AML-193 (cell line): ENCODE measurements at regions not wholly inside any gene's neighbourhood (a gene's known extent, or its start where the extent isn't known, plus 50 kb on each side); places are given as distances from the start of the nearest gene placed in this dataset.

Source experiments
- DNase-seq, 2 experiments: peaks; one replicate each; lab custom pipeline; 2025; lab: John Stamatoyannopoulos, UW

- no peak for DNase-seq
These were observed 176.2 kb upstream of the CNR1 start for GRCh38 chr6:88342336-88342735.

GRCh38 chr6:88339761-88340160 is 173.6 kb upstream of the CNR1 start:
- DNase-seq: no peak

- DNase-seq: no peak
These were observed 155.2 kb upstream of the CNR1 start for GRCh38 chr6:88321306-88321705.

GRCh38 chr6:88311561-88311960 is 145.4 kb upstream of the CNR1 start:
- no peak for DNase-seq

GRCh38 chr6:88304520-88304919 is 138.4 kb upstream of the CNR1 start:
- DNase-seq: no peak

- DNase-seq: no peak
These were observed 136.7 kb upstream of the CNR1 start for GRCh38 chr6:88302769-88303225.

GRCh38 chr6:88301888-88302768 is 136.0 kb upstream of the CNR1 start:
- DNase-seq: no peak

- DNase-seq: no peak
These were observed 135.1 kb upstream of the CNR1 start for GRCh38 chr6:88301256-88301655.

- no peak for DNase-seq
These were observed 132.1 kb upstream of the CNR1 start for GRCh38 chr6:88298066-88298845.

GRCh38 chr6:88296694-88297093 is 130.5 kb upstream of the CNR1 start:
- DNase-seq: no peak

- DNase-seq: no peak
These were observed 129.5 kb upstream of the CNR1 start for GRCh38 chr6:88295663-88296062.

GRCh38 chr6:88294702-88295101 is 128.6 kb upstream of the CNR1 start:
- no peak for DNase-seq

- DNase-seq: no peak
These were observed 124.3 kb upstream of the CNR1 start for GRCh38 chr6:88290411-88290810.

GRCh38 chr6:88287696-88288095 is 121.5 kb upstream of the CNR1 start:
- DNase-seq: no peak

- DNase-seq: no peak
These were observed 110.2 kb upstream of the CNR1 start for GRCh38 chr6:88276331-88276730.

GRCh38 chr6:88268508-88268907 is 102.4 kb upstream of the CNR1 start:
- DNase-seq: no peak

GRCh38 chr6:88266126-88266525 is 100.0 kb upstream of the CNR1 start:
- no peak for DNase-seq

GRCh38 chr6:88263591-88263990 is 97.4 kb upstream of the CNR1 start:
- DNase-seq: peak in 1 of 2 experiments; percentile 15

GRCh38 chr6:88262332-88262731 is 96.2 kb upstream of the CNR1 start:
- DNase-seq: peak; percentile 30 to 42

GRCh38 chr6:88251301-88251700 is 85.2 kb upstream of the CNR1 start:
- DNase-seq: no peak

- no peak for DNase-seq
These were observed 82.7 kb upstream of the CNR1 start for GRCh38 chr6:88248709-88249321.

GRCh38 chr6:88246654-88247053 is 80.5 kb upstream of the CNR1 start:
- no peak for DNase-seq

- no peak for DNase-seq
These were observed 78.6 kb upstream of the CNR1 start for GRCh38 chr6:88244721-88245120.
